HCT116 (cell line): ENCODE measurements at regions not wholly inside any gene's neighbourhood (a gene's known extent, or its start where the extent isn't known, plus 50 kb on each side); places are given as distances from the start of the nearest gene placed in this dataset.

ENCODE experiments used
- ATAC-seq: fragments of 200-7000 bp; cut with Tn5 transposase; 2 replicates; pipeline ENCODE4 v1.9.1; 2020; ENCODE audit warnings: mild to moderate bottlenecking, moderate library complexity
- BruUV-seq: library from RNA; stranded (reverse); fragments of 400-500 nt; replicated peaks from 2 replicates; lab custom pipeline; 2021; lab: Mats Ljungman, UMichigan
- CTCF ChIA-PET: fragments of 300-600 bp; sonication (Branson Sonifier 250); formaldehyde crosslinking; loops from one replicate; lab custom pipeline; 2021; ENCODE audit warnings: antibody characterized with exemption; lab: Charles Lee
- POLR2A ChIA-PET: fragments of 300-600, 350-600 bp; sonication (Branson Sonifier 250); formaldehyde crosslinking; loops from one replicate; lab custom pipeline; 2021; ENCODE audit warnings: antibody characterized with exemption; lab: Charles Lee
- RAD21 ChIA-PET, 2 experiments: fragments of 300-600 bp; sonication (Branson Sonifier 250); formaldehyde crosslinking; loops; one replicate each; lab custom pipeline; 2023; ENCODE audit warnings: low total read pairs in 2 of 2; ENCODE audit not compliant: uncharacterized antibody in 2 of 2, unreplicated experiment in 2 of 2, low non-redundant PET in 1 of 2; lab: Charles Lee
- DNase-seq: peaks from one replicate; pipeline ENCODE4 v3.0.0-alpha.2; 2010; ENCODE audit warnings: low read depth, low spot score
- H2AFZ ChIP-seq: fragments of 200-600 bp; shearing (Covaris generic), sonication (generic); 2 replicates; pipeline ENCODE4 v1.6.1; 2017; ENCODE audit warnings: low read depth, mixed run types, mixed read lengths, antibody characterized with exemption, low read length; ENCODE audit not compliant: poor library complexity, severe bottlenecking
- H3K27ac ChIP-seq: 2 replicates; pipeline ENCODE4 v1.5.1; 2012; ENCODE audit warnings: low read depth, low read length
- H3K27me3 ChIP-seq: fragments of 200-600 bp; sonication (generic); 2 replicates; pipeline ENCODE4 v1.6.1; 2016; ENCODE audit warnings: mixed run types, low read length, mixed read lengths; ENCODE audit not compliant: insufficient read depth
- H3K36me3 ChIP-seq, 2 experiments: fragments of 200-500 bp in 1 of 2; fragments of 200-600 bp in 1 of 2; sonication (Bioruptor generic) in 1 of 2; sonication (generic) in 1 of 2; 2 replicates each; pipeline versions ENCODE4 v1.5.1 to v1.6.1; 2014 to 2016; ENCODE audit warnings: low read length in 2 of 2, inconsistent platforms in 1 of 2, mixed read lengths in 1 of 2, mixed run types in 1 of 2; ENCODE audit not compliant: insufficient read depth in 2 of 2, control insufficient read depth in 1 of 2
- H3K4me1 ChIP-seq, 2 experiments: fragments of 200-600 bp in 1 of 2; sonication (generic) in 1 of 2; 2 replicates each; pipeline versions ENCODE4 v1.5.1 to v1.6.1; 2012 to 2017; ENCODE audit warnings: low read length in 2 of 2, inconsistent platforms in 1 of 2, mild to moderate bottlenecking in 1 of 2, mixed read lengths in 1 of 2, mixed run types in 1 of 2, moderate library complexity in 1 of 2; ENCODE audit not compliant: insufficient read depth in 2 of 2, control insufficient read depth in 1 of 2
- H3K4me2 ChIP-seq: fragments of 200-600 bp; sonication (generic); 2 replicates; pipeline ENCODE4 v1.6.1; 2017; ENCODE audit warnings: mixed run types, low read length, mixed read lengths
- H3K4me3 ChIP-seq, 2 experiments: fragments of 200-600 bp in 1 of 2; sonication (generic) in 1 of 2; replicated peaks in 1 of 2; 2 replicates each; pipeline ENCODE4 v1.5.1; 2011 to 2016; ENCODE audit warnings: low read length in 2 of 2, control low read depth in 1 of 2, low read depth in 1 of 2, mild to moderate bottlenecking in 1 of 2, mixed read lengths in 1 of 2, mixed run types in 1 of 2
- H3K79me2 ChIP-seq: fragments of 200-600 bp; sonication (generic); 2 replicates; pipeline ENCODE4 v1.6.1; 2017; ENCODE audit warnings: mild to moderate bottlenecking, mixed run types, low read length, moderate library complexity, mixed read lengths; ENCODE audit not compliant: insufficient read depth
- H3K9ac ChIP-seq: fragments of 200-600 bp; sonication (generic); 2 replicates; pipeline ENCODE4 v1.6.1; 2016; ENCODE audit warnings: low read length, mixed read lengths
- H3K9me2 ChIP-seq: fragments of 200-600 bp; sonication (generic), shearing (Covaris generic); 2 replicates; pipeline ENCODE4 v1.6.1; 2017; ENCODE audit warnings: mixed run types, mild to moderate bottlenecking, moderate library complexity; ENCODE audit not compliant: insufficient read depth
- H3K9me3 ChIP-seq, 2 experiments: fragments of 200-500 bp in 1 of 2; fragments of 200-600 bp in 1 of 2; sonication (Bioruptor generic) in 1 of 2; sonication (generic) in 1 of 2; 2 replicates each; pipeline ENCODE4 v1.6.1; 2014 to 2017; ENCODE audit warnings: low read length in 2 of 2, mixed read lengths in 2 of 2, inconsistent platforms in 1 of 2, low read depth in 1 of 2, mild to moderate bottlenecking in 1 of 2, mixed run types in 1 of 2, moderate library complexity in 1 of 2; ENCODE audit not compliant: control insufficient read depth in 1 of 2, insufficient read depth in 1 of 2
- H4K20me1 ChIP-seq: fragments of 200-600 bp; sonication (generic), shearing (Covaris generic); 2 replicates; pipeline ENCODE4 v1.6.1; 2017; ENCODE audit warnings: mixed run types, mild to moderate bottlenecking, moderate library complexity; ENCODE audit not compliant: insufficient read depth
- EGR1 ChIP-seq: IDR thresholded peaks from 2 replicates; pipeline ENCODE4 v1.6.1; 2012; ENCODE audit warnings: low read depth
- ELF1 ChIP-seq: IDR thresholded peaks from 2 replicates; pipeline ENCODE4 v1.6.1; 2012; ENCODE audit warnings: low read depth, borderline replicate concordance
- EZH2 ChIP-seq: fragments of 200-600 bp; sonication (generic); IDR thresholded peaks from 2 replicates; pipeline ENCODE4 v1.6.1; 2017; ENCODE audit warnings: antibody characterized with exemption, mixed run types
- EZH2phosphoT487 ChIP-seq: fragments of 200-600 bp; IDR thresholded peaks from 2 replicates; pipeline ENCODE4 v1.6.1; 2018; ENCODE audit warnings: antibody characterized with exemption, borderline replicate concordance
- FOSL1 ChIP-seq: IDR thresholded peaks from 2 replicates; pipeline ENCODE4 v1.6.1; 2012; ENCODE audit warnings: low read depth
- JUND ChIP-seq: IDR thresholded peaks from 2 replicates; pipeline ENCODE4 v1.6.1; 2012
- POLR2A ChIP-seq: IDR thresholded peaks from 2 replicates; pipeline ENCODE4 v1.7.0; 2011; ENCODE audit warnings: borderline replicate concordance; ENCODE audit not compliant: insufficient read depth, insufficient read length; ENCODE audit errors: extremely low read depth
- POLR2AphosphoS5 ChIP-seq: IDR thresholded peaks from 2 replicates; pipeline ENCODE4 v1.6.1; 2011; ENCODE audit warnings: mild to moderate bottlenecking, low read depth, low read length, moderate library complexity
- SIN3A ChIP-seq: IDR thresholded peaks from 2 replicates; pipeline ENCODE4 v1.6.1; 2012; ENCODE audit warnings: low read depth
- SP1 ChIP-seq: IDR thresholded peaks from 2 replicates; pipeline ENCODE4 v1.6.1; 2012; ENCODE audit warnings: low read depth
- SRF ChIP-seq: IDR thresholded peaks from 2 replicates; pipeline ENCODE4 v1.6.1; 2012; ENCODE audit warnings: low read depth
- TCF7L2 ChIP-seq: IDR thresholded peaks from 2 replicates; pipeline ENCODE4 v1.7.0; 2011; ENCODE audit warnings: borderline replicate concordance, inconsistent platforms; ENCODE audit not compliant: insufficient read depth, insufficient read length; ENCODE audit errors: extremely low read depth
- ZFX ChIP-seq: fragments of 450-650 bp; IDR thresholded peaks from 2 replicates; pipeline ENCODE4 v1.6.1; 2017
- ZNF274 ChIP-seq: fragments of 200-500 bp; sonication (Bioruptor generic); IDR thresholded peaks from 2 replicates; pipeline ENCODE4 v1.6.1; 2014; ENCODE audit warnings: mild to moderate bottlenecking, low read depth, low read length, inconsistent platforms
- intact Hi-C: fragments of 100-400 bp; cut with micrococcal nuclease; formaldehyde crosslinking; loops from 2 replicates; pipeline ENCODE4 v1.10.0; 2022
- TF ChIP-seq, protein P1 (sequence below): IDR thresholded peaks from 2 replicates; pipeline ENCODE4 v1.6.1; 2012; ENCODE audit warnings: low read depth
- TF ChIP-seq, protein P2 (sequence below): IDR thresholded peaks from 2 replicates; pipeline ENCODE4 v1.6.1; 2011; ENCODE audit warnings: mild to moderate bottlenecking, low read length, moderate library complexity; ENCODE audit not compliant: insufficient replicate concordance; ENCODE audit errors: extremely low read depth
- TF ChIP-seq, protein P3 (sequence below): IDR thresholded peaks from 2 replicates; pipeline ENCODE4 v1.6.1; 2012

DNA sequence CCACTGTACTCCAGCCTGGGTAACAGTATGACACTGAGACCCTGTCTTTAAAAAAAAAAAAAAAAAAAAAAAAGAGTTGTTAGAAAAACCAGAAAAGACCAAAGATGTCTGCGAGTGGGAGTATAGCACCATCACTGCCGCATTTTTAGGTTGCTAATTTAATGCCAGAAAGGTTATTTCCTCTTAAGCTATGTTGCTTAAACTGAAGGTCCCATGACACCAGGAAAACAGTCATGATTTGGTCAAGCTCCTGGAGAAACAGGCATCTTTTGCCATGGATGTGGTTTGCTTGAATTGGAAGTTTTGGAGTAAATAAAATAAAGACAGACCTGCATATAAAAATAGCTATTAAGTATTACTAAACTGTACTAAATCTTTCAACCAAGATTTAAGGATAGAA lies 68.3 kb upstream of the TNFRSF21 start:
- no peaks in the 10 kb centered on the region for H3K9me3 ChIP-seq
- H2AFZ ChIP-seq = no peak overlapping the region
- intact Hi-C loops = no loop called here
- ATAC-seq (no peak), DNase-seq (no peak)
- H3K79me2 ChIP-seq = no peaks in the 10 kb centered on the region
- H3K27me3 ChIP-seq = no peaks in the 10 kb centered on the region
- no peak overlapping the region for H3K9ac ChIP-seq
- H3K36me3 ChIP-seq = no peaks in the 10 kb centered on the region
- H3K4me1 ChIP-seq = peaks cover 0 to 6% of the 10 kb centered on the region in 2 experiments; a peak in 2 of 4 replicates
- H3K4me2 ChIP-seq = no peak overlapping the region
- ChIA-PET POLR2A (no interaction called here), CTCF (interaction anchor here (1.3 kb wide), 1 partner anchor 15 kb away, joined by 3 read pairs; no protein-coding TSS in a partner anchor), RAD21 (no interaction called here)
- no TSS peak for BruUV-seq
- no peaks in the 10 kb centered on the region for H4K20me1 ChIP-seq
- no peaks in the 10 kb centered on the region for H3K9me2 ChIP-seq
- H3K27ac ChIP-seq = no peak overlapping the region
- no peak overlapping the region for H3K4me3 ChIP-seq
- TF ChIP-seq JUND = no peak
- TF ChIP-seq SP1 = no peak
- no peak for TF ChIP-seq SIN3A
- TF ChIP-seq, protein P1, sequence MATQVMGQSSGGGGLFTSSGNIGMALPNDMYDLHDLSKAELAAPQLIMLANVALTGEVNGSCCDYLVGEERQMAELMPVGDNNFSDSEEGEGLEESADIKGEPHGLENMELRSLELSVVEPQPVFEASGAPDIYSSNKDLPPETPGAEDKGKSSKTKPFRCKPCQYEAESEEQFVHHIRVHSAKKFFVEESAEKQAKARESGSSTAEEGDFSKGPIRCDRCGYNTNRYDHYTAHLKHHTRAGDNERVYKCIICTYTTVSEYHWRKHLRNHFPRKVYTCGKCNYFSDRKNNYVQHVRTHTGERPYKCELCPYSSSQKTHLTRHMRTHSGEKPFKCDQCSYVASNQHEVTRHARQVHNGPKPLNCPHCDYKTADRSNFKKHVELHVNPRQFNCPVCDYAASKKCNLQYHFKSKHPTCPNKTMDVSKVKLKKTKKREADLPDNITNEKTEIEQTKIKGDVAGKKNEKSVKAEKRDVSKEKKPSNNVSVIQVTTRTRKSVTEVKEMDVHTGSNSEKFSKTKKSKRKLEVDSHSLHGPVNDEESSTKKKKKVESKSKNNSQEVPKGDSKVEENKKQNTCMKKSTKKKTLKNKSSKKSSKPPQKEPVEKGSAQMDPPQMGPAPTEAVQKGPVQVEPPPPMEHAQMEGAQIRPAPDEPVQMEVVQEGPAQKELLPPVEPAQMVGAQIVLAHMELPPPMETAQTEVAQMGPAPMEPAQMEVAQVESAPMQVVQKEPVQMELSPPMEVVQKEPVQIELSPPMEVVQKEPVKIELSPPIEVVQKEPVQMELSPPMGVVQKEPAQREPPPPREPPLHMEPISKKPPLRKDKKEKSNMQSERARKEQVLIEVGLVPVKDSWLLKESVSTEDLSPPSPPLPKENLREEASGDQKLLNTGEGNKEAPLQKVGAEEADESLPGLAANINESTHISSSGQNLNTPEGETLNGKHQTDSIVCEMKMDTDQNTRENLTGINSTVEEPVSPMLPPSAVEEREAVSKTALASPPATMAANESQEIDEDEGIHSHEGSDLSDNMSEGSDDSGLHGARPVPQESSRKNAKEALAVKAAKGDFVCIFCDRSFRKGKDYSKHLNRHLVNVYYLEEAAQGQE = no peak
- TF ChIP-seq POLR2A = no peak
- TF ChIP-seq ZNF274 = no peak
- TF ChIP-seq ELF1 = no peak
- TF ChIP-seq TCF7L2 = no peak
- no peak for TF ChIP-seq EZH2phosphoT487
- TF ChIP-seq, protein P2, sequence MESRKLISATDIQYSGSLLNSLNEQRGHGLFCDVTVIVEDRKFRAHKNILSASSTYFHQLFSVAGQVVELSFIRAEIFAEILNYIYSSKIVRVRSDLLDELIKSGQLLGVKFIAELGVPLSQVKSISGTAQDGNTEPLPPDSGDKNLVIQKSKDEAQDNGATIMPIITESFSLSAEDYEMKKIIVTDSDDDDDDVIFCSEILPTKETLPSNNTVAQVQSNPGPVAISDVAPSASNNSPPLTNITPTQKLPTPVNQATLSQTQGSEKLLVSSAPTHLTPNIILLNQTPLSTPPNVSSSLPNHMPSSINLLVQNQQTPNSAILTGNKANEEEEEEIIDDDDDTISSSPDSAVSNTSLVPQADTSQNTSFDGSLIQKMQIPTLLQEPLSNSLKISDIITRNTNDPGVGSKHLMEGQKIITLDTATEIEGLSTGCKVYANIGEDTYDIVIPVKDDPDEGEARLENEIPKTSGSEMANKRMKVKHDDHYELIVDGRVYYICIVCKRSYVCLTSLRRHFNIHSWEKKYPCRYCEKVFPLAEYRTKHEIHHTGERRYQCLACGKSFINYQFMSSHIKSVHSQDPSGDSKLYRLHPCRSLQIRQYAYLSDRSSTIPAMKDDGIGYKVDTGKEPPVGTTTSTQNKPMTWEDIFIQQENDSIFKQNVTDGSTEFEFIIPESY = no peak
- TF ChIP-seq, protein P3, sequence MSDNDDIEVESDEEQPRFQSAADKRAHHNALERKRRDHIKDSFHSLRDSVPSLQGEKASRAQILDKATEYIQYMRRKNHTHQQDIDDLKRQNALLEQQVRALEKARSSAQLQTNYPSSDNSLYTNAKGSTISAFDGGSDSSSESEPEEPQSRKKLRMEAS = no peak
- no peak for TF ChIP-seq EZH2
- no peak for TF ChIP-seq FOSL1
- TF ChIP-seq EGR1 = no peak
- TF ChIP-seq POLR2AphosphoS5 = no peak
- TF ChIP-seq ZFX = no peak
- no peak for TF ChIP-seq SRF
